Activated CD4-positive, alpha-beta memory T cell treated with anti-CD3 and anti-CD28 coated beads, Interleukin-2, amount 10 ng/mL, durations not matched to agents 7 days and 5 days (primary cell): ENCODE measurements at regions not wholly inside any gene's neighbourhood (a gene's known extent, or its start where the extent isn't known, plus 50 kb on each side); places are given as distances from the start of the nearest gene placed in this dataset.

ENCODE experiments used
- CTCF ChIA-PET: fragments of 350-600 bp; sonication (Branson Sonifier 250); formaldehyde crosslinking; loops from one replicate; lab custom pipeline; 2021; ENCODE audit warnings: antibody characterized with exemption, inconsistent platforms; lab: Charles Lee
- POLR2A ChIA-PET: fragments of 350-600 bp; sonication (Branson Sonifier 250); formaldehyde crosslinking; loops from one replicate; lab custom pipeline; 2021; ENCODE audit warnings: antibody characterized with exemption; lab: Charles Lee
- DNase-seq: peaks from one replicate; pipeline ENCODE4 v3.0.0-alpha.2; 2020
- H3K27ac Mint-ChIP-seq: one replicate; pipeline ENCODE4 v1.8.0; 2021; ENCODE audit warnings: mild to moderate bottlenecking, mixed read lengths
- H3K27me3 Mint-ChIP-seq: one replicate; pipeline ENCODE4 v1.8.0; 2021; ENCODE audit warnings: mixed read lengths
- H3K36me3 Mint-ChIP-seq: one replicate; pipeline ENCODE4 v1.8.0; 2021; ENCODE audit warnings: low read depth, mixed read lengths
- H3K4me1 Mint-ChIP-seq: one replicate; pipeline ENCODE4 v1.8.0; 2021; ENCODE audit warnings: mixed read lengths
- H3K4me3 Mint-ChIP-seq: one replicate; pipeline ENCODE4 v1.8.0; 2021; ENCODE audit warnings: mild to moderate bottlenecking, mixed read lengths
- H3K9me3 Mint-ChIP-seq: one replicate; pipeline ENCODE4 v1.8.0; 2021; ENCODE audit warnings: mixed read lengths

DNA sequence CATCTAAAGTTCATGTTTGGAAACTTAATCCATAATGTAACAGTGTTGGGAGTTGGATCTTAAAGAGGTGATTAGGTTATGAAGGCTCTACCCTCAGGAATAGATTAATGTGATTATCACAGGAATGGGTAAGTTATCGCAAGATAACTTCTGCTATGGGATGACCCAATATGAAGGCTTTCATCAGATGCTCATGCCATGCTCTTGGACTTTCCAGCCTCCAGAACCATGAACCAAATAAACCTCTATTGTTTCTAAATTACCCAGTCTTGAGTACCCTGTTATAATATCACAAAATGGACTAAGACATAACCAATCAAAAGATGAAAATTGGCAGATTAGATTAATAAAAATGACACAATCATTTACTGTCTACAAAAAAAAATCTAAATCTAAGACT, 906.9 kb upstream of the SOX9 start:
- CTCF ChIA-PET: no interaction called here
- H3K27me3 Mint-ChIP-seq: no peaks in the 10 kb centered on the region

DNA sequence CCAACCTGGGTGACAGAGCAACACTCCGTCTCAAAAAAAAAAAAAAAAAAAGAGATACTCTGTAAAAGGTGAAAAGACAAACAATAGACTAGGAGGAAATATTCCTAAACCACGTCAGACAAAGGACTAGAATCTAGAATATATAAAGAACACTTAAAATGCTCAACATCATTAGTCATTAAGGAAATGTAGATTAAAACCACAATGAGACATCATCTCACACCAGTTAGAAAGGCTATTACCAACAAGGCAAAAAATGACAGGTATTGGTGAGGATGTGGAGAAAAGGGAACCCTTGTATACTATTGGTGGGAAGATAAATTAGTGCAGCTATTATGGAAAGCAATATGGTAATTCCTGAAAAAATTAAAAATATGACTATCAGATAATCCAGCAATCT, 903.1 kb upstream of the SOX9 start:
- DNase-seq: no peak
- no peaks in the 10 kb centered on the region for H3K4me1 Mint-ChIP-seq
- ChIA-PET CTCF (no interaction called here), POLR2A (no interaction called here)
- no peaks in the 10 kb centered on the region for H3K36me3 Mint-ChIP-seq
- H3K9me3 Mint-ChIP-seq: peaks cover 3% of the 10 kb centered on the region
- H3K27ac Mint-ChIP-seq: no peak overlapping the region
- H3K4me3 Mint-ChIP-seq: no peak overlapping the region
- H3K27me3 Mint-ChIP-seq: no peaks in the 10 kb centered on the region

More for the DNA sequence above, 906.9 kb upstream of the SOX9 start:
- no peak overlapping the region for H3K4me3 Mint-ChIP-seq
- H3K9me3 Mint-ChIP-seq: no peaks in the 10 kb centered on the region
- POLR2A ChIA-PET: no interaction called here
- no peak overlapping the region for H3K27ac Mint-ChIP-seq
- no peaks in the 10 kb centered on the region for H3K4me1 Mint-ChIP-seq
- no peaks in the 10 kb centered on the region for H3K36me3 Mint-ChIP-seq
- DNase-seq: no peak

DNA sequence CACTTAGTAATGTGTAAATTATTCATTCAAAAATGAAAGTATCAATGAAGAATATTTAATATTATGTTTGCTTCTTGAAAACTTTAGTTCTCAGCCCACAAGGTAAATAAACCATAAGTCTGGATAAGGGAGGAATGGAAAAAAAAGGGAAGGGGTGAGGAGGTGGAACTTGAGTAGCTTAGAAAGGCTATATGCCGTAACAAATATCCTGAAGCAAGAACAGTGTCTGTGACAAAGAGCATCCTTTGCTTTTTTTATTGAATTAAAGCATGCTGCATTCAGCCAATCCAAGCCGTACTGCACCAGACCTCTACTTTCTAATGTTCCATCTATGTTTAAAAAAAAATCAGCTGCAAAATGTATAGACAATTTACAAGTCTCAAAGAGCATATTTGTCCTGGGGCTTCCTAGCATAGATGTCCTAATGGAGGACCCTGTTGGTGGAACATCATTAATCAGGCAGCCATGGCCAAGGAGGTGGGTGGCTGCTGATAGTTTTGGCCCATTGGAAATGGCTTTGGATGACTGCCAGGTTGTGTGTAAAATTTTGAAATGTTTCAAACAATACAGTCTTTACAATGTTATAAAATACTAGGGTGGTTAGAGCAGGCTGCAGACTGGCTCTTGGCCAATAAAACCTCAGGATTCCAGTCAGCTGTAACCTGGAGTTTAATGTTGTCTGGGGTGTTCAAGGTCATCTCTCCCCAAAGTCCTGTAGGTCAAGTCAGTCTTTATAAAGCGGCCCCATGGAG, 895.8 kb upstream of the SOX9 start:
- Mint-ChIP-seq H3K27ac (no peak overlapping the region), H3K9me3 (no peaks in the 10 kb centered on the region), H3K4me3 (no peak overlapping the region), H3K27me3 (no peaks in the 10 kb centered on the region), H3K36me3 (no peaks in the 10 kb centered on the region), H3K4me1 (no peaks in the 10 kb centered on the region)
- DNase-seq: no peak
- CTCF ChIA-PET: no interaction called here
- POLR2A ChIA-PET: no interaction called here

DNA sequence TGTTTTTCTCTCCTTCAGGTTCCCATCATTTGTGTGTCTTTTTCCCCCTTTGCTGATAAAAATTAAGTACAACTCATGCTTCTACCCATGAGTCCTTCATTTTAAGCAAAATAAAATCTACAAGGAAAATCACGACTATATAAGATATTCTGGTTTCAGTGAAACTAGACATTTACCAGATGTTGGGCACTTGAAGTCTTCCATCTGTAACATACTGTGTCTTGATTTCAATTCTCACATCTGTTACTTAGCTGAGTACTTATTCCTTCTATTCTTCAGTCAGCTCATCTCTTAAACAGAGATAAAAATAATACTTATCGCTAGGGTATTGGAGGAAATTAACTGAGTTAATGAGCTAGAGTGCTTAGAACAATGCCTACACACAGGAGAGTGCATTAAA, 893.0 kb upstream of the SOX9 start:
- DNase-seq: no peak
- ChIA-PET CTCF (no interaction called here), POLR2A (no interaction called here)
- no peaks in the 10 kb centered on the region for H3K4me1 Mint-ChIP-seq
- peaks cover 10% of the 10 kb centered on the region for H3K9me3 Mint-ChIP-seq
- no peaks in the 10 kb centered on the region for H3K27me3 Mint-ChIP-seq
- no peaks in the 10 kb centered on the region for H3K36me3 Mint-ChIP-seq
- H3K4me3 Mint-ChIP-seq: no peak overlapping the region
- no peak overlapping the region for H3K27ac Mint-ChIP-seq

DNA sequence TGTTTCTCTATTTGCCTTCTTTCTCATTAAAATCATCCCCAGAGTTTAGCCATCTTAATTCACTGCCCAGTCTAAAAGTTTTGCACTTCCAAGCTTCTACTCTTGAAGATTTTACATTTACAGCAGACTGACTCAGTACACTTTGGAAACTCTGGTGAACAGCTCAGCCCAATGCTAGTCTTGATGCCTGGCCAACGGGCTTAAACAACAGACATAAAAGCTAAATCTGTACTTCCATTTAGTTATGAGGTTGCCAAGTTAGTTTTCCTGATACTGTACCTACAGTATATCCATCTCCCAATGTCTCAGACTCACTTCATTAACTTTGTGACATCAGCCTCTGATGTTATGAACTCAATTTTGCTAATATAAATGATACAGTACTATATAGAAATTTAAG, 891.8 kb upstream of the SOX9 start:
- POLR2A ChIA-PET: no interaction called here
- CTCF ChIA-PET: no interaction called here
- Mint-ChIP-seq H3K36me3 (no peaks in the 10 kb centered on the region), H3K27me3 (no peaks in the 10 kb centered on the region), H3K27ac (no peak overlapping the region), H3K4me3 (no peak overlapping the region), H3K9me3 (peaks cover 11% of the 10 kb centered on the region), H3K4me1 (no peaks in the 10 kb centered on the region)
- DNase-seq: no peak

DNA sequence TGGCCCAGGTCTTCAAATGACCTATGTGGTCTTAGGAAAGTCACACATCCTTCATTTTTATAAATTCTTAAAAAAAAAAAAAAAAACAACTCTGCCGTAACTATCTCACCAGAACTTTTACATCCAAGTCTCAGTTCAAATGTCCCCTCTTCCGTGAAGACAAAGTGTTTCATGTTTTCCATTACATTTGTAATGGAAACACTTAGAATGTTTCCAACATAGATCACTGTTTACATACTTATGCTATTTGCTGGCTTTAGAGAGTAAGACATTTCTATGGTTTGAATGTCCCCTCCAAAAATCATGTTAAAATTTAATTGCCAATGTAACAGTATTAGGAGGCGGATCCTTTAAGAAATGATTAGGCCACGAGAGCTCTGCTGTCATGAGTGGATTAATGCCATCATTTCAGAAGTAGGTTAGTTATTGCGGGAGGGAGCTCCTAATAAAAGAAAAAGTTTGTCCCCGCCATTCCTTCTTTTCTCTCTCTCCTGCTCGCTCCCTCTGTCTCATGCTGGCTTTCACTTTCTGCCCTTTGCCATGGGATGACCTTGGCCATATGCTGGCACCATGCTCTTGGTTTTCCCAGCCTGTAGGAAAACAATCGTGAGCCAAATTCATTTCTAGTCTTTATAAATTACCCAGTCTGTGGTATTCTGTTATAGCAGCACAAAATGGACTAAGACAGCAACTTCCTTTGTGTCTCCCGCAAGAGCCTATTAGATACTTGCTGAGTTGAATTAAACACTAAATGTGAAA, 887.8 kb upstream of the SOX9 start:
- Mint-ChIP-seq H3K27me3 (no peaks in the 10 kb centered on the region), H3K4me3 (no peak overlapping the region), H3K9me3 (peaks cover 14% of the 10 kb centered on the region), H3K4me1 (no peaks in the 10 kb centered on the region), H3K36me3 (no peaks in the 10 kb centered on the region), H3K27ac (no peak overlapping the region)
- no peak for DNase-seq
- POLR2A ChIA-PET: no interaction called here
- CTCF ChIA-PET: no interaction called here

DNA sequence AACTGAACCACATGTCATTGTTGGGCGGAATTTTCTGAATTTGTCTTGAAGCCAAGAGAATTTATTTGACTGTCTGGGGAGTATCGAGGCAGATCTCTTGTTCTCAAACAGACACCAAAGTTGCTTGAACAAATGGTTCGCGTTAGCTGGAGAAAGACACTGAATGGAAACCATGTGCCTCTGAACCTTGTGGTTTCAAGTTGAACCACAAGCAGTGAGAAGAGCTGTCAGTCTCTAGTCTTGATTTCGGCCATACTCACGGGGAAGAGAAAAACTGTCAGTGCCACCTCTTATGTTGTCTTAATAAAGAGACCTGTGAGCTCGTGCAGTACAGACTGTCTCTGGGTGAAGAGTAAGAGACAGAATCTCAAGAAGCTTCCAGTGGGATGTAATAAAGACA, 886.5 kb upstream of the SOX9 start:
- no peak for DNase-seq
- Mint-ChIP-seq H3K36me3 (no peaks in the 10 kb centered on the region), H3K27ac (no peak overlapping the region), H3K9me3 (peaks cover 14% of the 10 kb centered on the region), H3K27me3 (no peaks in the 10 kb centered on the region), H3K4me3 (no peak overlapping the region), H3K4me1 (no peaks in the 10 kb centered on the region)
- CTCF ChIA-PET: no interaction called here
- POLR2A ChIA-PET: no interaction called here

DNA sequence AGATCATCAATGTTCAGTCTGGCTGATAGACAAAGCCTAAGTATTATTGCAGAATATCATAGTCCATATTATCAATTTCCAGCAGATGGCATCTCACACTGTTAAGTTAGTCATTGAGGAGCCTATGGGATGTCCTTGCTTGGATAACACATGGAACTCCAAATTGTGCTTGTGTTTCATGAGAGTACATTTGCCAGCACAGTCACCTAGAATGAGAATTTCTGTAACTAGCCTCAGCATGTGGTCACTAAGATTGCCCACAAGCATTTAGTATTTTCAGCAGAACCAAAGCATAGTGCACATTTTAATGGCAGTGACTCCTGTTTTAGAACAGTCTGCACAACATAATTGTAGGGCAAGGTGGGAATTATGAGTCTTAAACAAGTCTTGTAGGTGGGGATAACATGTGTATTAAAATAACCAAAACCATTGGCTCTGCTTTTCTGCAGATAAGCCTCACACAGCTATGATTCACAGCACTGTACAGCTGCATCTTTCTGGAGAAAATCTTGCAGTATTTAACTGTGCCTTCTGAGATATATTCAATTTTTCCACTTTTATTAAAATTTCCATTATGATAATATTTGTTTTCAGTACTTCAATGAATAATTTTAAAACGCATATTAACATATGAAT, 882.8 kb upstream of the SOX9 start:
- no peak overlapping the region for H3K27ac Mint-ChIP-seq
- ChIA-PET CTCF (no interaction called here), POLR2A (no interaction called here)
- H3K4me1 Mint-ChIP-seq: no peaks in the 10 kb centered on the region
- no peaks in the 10 kb centered on the region for H3K36me3 Mint-ChIP-seq
- H3K27me3 Mint-ChIP-seq: no peaks in the 10 kb centered on the region
- no peak overlapping the region for H3K4me3 Mint-ChIP-seq
- no peak for DNase-seq
- H3K9me3 Mint-ChIP-seq: peaks cover 4% of the 10 kb centered on the region

DNA sequence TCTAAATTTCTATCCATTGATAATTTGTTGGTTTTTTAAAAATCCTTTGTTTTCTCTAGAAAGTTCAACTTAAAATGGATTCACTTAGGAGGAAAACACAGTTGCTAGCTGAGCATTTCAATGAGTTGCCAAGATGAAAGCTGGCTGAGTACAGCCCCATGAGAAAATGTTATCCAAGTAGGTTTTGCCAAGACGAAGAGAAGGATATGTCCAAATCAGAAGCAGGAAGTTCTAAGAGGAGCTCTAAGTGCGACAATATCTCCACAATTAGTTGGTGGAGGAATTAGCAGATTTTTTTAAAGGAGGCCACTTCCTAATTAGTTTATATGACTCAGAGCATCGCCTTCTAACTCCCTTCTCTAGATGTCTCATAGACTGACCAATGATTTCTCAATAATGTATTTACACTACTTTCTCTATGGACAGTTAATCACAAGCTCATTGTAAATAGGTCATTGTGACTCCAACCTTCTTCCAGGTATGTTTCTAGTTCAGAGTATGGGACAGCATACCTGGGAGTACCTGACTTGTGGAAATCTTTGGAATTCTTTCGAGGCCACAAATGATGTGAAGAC, 873.3 kb upstream of the SOX9 start:
- no peaks in the 10 kb centered on the region for H3K4me1 Mint-ChIP-seq
- no peak overlapping the region for H3K27ac Mint-ChIP-seq
- no peak for DNase-seq
- no peaks in the 10 kb centered on the region for H3K36me3 Mint-ChIP-seq
- no peaks in the 10 kb centered on the region for H3K27me3 Mint-ChIP-seq
- H3K4me3 Mint-ChIP-seq: no peak overlapping the region
- ChIA-PET CTCF (no interaction called here), POLR2A (no interaction called here)
- H3K9me3 Mint-ChIP-seq: peaks cover 13% of the 10 kb centered on the region

DNA sequence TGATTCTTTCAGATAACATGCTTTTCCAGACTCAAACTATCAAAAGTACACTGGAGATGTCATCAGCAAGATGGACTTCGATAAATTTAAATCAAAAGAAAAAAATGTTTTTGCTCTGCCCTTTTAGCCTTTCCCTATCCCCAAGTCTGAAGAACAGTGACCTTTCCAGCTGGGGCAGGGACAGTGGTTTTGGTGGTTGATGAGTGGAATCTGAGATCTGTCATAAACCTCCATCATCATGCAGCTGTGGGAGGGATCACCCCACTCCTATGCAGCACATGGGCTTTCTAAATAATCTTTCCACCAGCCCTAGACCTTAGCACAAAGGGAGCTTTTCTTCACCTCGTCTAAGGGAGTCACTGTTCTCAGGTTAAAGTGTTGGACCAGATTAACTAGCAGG, 869.5 kb upstream of the SOX9 start:
- H3K9me3 Mint-ChIP-seq: peaks cover 4% of the 10 kb centered on the region
- no peaks in the 10 kb centered on the region for H3K4me1 Mint-ChIP-seq
- DNase-seq: no peak
- no peaks in the 10 kb centered on the region for H3K27me3 Mint-ChIP-seq
- no peak overlapping the region for H3K4me3 Mint-ChIP-seq
- ChIA-PET POLR2A (no interaction called here), CTCF (no interaction called here)
- H3K36me3 Mint-ChIP-seq: no peaks in the 10 kb centered on the region
- H3K27ac Mint-ChIP-seq: no peak overlapping the region

DNA sequence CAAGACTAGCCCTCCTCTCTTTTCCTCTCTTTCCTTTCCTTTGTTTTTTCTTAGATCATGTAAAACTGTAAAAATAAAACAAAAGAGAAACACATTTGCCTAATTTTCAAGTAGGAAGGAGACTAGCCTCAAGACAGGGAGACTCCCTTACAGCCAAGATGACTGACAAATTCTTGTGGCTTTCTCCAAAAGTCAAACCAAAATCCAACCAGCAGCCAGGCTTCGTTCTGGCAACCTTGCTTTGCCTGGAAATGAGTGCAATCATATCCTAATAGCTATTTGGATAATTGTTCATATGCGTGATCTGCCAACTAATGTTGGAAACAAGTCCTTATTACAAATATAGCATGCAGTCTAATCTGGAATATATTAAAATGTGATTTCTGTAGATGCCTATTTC, 868.9 kb upstream of the SOX9 start:
- ChIA-PET POLR2A (no interaction called here), CTCF (no interaction called here)
- H3K27ac Mint-ChIP-seq: no peak overlapping the region
- peaks cover 4% of the 10 kb centered on the region for H3K9me3 Mint-ChIP-seq
- H3K4me1 Mint-ChIP-seq: no peaks in the 10 kb centered on the region
- no peaks in the 10 kb centered on the region for H3K27me3 Mint-ChIP-seq
- DNase-seq: no peak
- no peaks in the 10 kb centered on the region for H3K36me3 Mint-ChIP-seq
- no peak overlapping the region for H3K4me3 Mint-ChIP-seq

DNA sequence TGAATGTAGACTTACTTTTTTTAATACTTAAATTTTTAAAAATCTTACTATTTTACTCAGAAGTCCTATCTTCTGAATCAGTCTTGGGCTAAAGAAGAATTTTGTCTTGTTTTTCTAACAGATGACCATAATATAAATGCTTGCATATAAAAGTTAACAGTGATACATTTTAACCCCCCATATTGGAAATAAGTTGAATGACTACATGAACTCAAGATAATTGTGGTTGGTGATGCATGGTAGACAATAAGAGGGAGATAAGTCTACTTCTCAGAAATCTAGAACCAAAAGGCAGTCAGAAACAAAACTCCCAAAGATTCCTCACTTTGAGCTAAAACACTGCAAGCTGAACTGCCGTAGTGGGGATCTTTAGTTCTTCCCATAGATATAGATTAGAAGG, 868.4 kb upstream of the SOX9 start:
- no peak overlapping the region for H3K27ac Mint-ChIP-seq
- DNase-seq: no peak
- no peaks in the 10 kb centered on the region for H3K4me1 Mint-ChIP-seq
- no peaks in the 10 kb centered on the region for H3K27me3 Mint-ChIP-seq
- ChIA-PET CTCF (no interaction called here), POLR2A (no interaction called here)
- H3K4me3 Mint-ChIP-seq: no peak overlapping the region
- no peaks in the 10 kb centered on the region for H3K36me3 Mint-ChIP-seq
- peaks cover 3% of the 10 kb centered on the region for H3K9me3 Mint-ChIP-seq

DNA sequence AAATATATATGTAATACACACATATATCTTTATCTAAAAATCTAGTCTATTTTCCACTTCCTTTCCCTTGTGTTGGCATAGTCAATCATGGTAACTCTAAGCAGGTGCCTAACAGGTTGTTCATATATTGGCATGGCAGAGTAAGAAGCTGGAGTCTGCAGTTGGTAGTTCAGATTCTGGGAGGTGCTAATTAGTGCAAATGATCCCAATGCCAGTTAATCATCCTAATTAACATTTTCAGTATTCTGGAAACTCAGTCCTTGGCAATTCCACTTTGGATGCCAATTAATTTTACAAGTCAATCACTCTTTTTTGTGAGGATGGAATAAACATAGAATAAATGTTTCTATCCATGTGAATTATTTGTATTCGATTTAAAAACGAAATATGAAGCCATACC, 863.7 kb upstream of the SOX9 start:
- H3K4me1 Mint-ChIP-seq: no peaks in the 10 kb centered on the region
- H3K27ac Mint-ChIP-seq: no peak overlapping the region
- no peaks in the 10 kb centered on the region for H3K27me3 Mint-ChIP-seq
- no peak overlapping the region for H3K4me3 Mint-ChIP-seq
- DNase-seq: no peak
- POLR2A ChIA-PET: no interaction called here
- CTCF ChIA-PET: no interaction called here
- no peaks in the 10 kb centered on the region for H3K36me3 Mint-ChIP-seq
- peaks cover 8% of the 10 kb centered on the region for H3K9me3 Mint-ChIP-seq
